ENCODE measurements at regions not wholly inside any gene's neighbourhood (a gene's known extent, or its start where the extent isn't known, plus 50 kb on each side); places are given as distances from the start of the nearest gene placed in this dataset.

GRCh38 chr2:193303464-193303863 lies 1108.7 kb upstream of the TMEFF2 start:
- TF ChIP-seq YEATS2 (CRISPR knock-in tag; IDR thresholded peaks at IDR 0.05; ENCODE audit: borderline replicate concordance): no peak
- no peak for TF ChIP-seq TOPORS (CRISPR knock-in tag; IDR thresholded peaks at IDR 0.05)
- no peak for TF ChIP-seq NFE2L2 (IDR thresholded peaks at IDR 0.05; ENCODE audit: low read length)
- no peak for TF ChIP-seq ZNF281 (CRISPR knock-in tag; IDR thresholded peaks at IDR 0.05; ENCODE audit: borderline replicate concordance)
- no peak for TF ChIP-seq CTCF (CRISPR knock-in tag; IDR thresholded peaks at IDR 0.05)
- no peak for TF ChIP-seq ZFX (CRISPR knock-in tag; IDR thresholded peaks at IDR 0.05; ENCODE audit: low read depth)
- no peak for TF ChIP-seq RBAK (CRISPR knock-in tag; IDR thresholded peaks at IDR 0.05)
- no peak for TF ChIP-seq CREB3 (CRISPR knock-in tag; IDR thresholded peaks at IDR 0.05)
- no peak for TF ChIP-seq MAZ (IDR thresholded peaks at IDR 0.05; ENCODE audit: borderline replicate concordance, low read depth, low read length)
- TF ChIP-seq MAZ (CRISPR knock-in tag; IDR thresholded peaks at IDR 0.05; ENCODE audit: low read depth): no peak
- no peak for TF ChIP-seq REST (IDR thresholded peaks at IDR 0.05; ENCODE audit: borderline replicate concordance in 1 of 2, low read depth in 1 of 2, low read length in 2 of 2)
- no peak for TF ChIP-seq ISL2 (CRISPR knock-in tag; IDR thresholded peaks at IDR 0.05)
